SK-N-SH treated with all-trans-retinoic acid at 6 μM for 48 hours (cell line): ENCODE measurements at regions not wholly inside any gene's neighbourhood (a gene's known extent, or its start where the extent isn't known, plus 50 kb on each side); places are given as distances from the start of the nearest gene placed in this dataset.

Experiments used
- ATAC-seq: fragments of 200-7000 bp; cut with Tn5 transposase; 3 replicates; pipeline ENCODE4 v1.9.1; 2020; ENCODE audit warnings: mild to moderate bottlenecking, moderate library complexity
- ARNTL ChIP-seq: fragments of 450-650 bp; formaldehyde crosslinking; IDR thresholded peaks from 2 replicates; pipeline ENCODE4 v1.5.0; 2020; ENCODE audit warnings: low read depth, mild to moderate bottlenecking, moderate library complexity, borderline replicate concordance
- BACH2 ChIP-seq: fragments of 250-450 bp; sonication (Bioruptor Pico); IDR thresholded peaks from 2 replicates; pipeline ENCODE4 v1.9.0; 2021; ENCODE audit warnings: mild to moderate bottlenecking, borderline replicate concordance
- CSDC2 ChIP-seq: fragments of 250-450 bp; sonication (Bioruptor Pico); IDR thresholded peaks from 2 replicates; pipeline ENCODE4 v1.5.0; 2020; ENCODE audit warnings: mild to moderate bottlenecking, moderate library complexity
- ESRRG ChIP-seq: fragments of 250-450 bp; sonication (Bioruptor Pico); IDR thresholded peaks from 2 replicates; pipeline ENCODE4 v1.6.1; 2021; ENCODE audit warnings: mild to moderate bottlenecking
- GLIS3 ChIP-seq: fragments of 250-450 bp; sonication (Bioruptor Pico); IDR thresholded peaks from 2 replicates; pipeline ENCODE4 v1.5.0; 2020; ENCODE audit warnings: mild to moderate bottlenecking, moderate library complexity
- ISL1 ChIP-seq: fragments of 250-450 bp; sonication (Bioruptor Pico); IDR thresholded peaks from 2 replicates; pipeline ENCODE4 v2.1.2; 2022; ENCODE audit warnings: mild to moderate bottlenecking, moderate library complexity
- OSR1 ChIP-seq: fragments of 250-450 bp; sonication (Bioruptor Pico); IDR thresholded peaks from 2 replicates; pipeline ENCODE4 v1.8.0; 2022; ENCODE audit warnings: moderate library complexity, mild to moderate bottlenecking, inconsistent platforms
- RARB ChIP-seq: fragments of 250-450 bp; sonication (Bioruptor Pico); IDR thresholded peaks from 2 replicates; pipeline ENCODE4 v1.8.0; 2021; ENCODE audit warnings: mild to moderate bottlenecking, moderate library complexity
- SNAI2 ChIP-seq: fragments of 250-450 bp; sonication (Bioruptor Pico); IDR thresholded peaks from 2 replicates; pipeline ENCODE4 v1.5.0; 2020; ENCODE audit warnings: mild to moderate bottlenecking, moderate library complexity
- TCF4 ChIP-seq: fragments of 250-450 bp; sonication (Bioruptor Pico); IDR thresholded peaks from 2 replicates; pipeline ENCODE4 v1.8.0; 2021; ENCODE audit warnings: mild to moderate bottlenecking, moderate library complexity, borderline replicate concordance
- TOX ChIP-seq: fragments of 250-450 bp; sonication (Bioruptor Pico); IDR thresholded peaks from 2 replicates; pipeline ENCODE4 v1.8.0; 2021; ENCODE audit warnings: mild to moderate bottlenecking, moderate library complexity, borderline replicate concordance
- TSHZ2 ChIP-seq: fragments of 250-450 bp; sonication (Bioruptor Pico); IDR thresholded peaks from 2 replicates; pipeline ENCODE4 v1.5.0; 2020; ENCODE audit warnings: mild to moderate bottlenecking, moderate library complexity
- ZC3H10 ChIP-seq: fragments of 250-450 bp; sonication (Bioruptor Pico); IDR thresholded peaks from 2 replicates; pipeline ENCODE4 v1.5.1; 2021; ENCODE audit warnings: mild to moderate bottlenecking, moderate library complexity
- ZFP3 ChIP-seq: fragments of 250-450 bp; sonication (Bioruptor Pico); IDR thresholded peaks from 2 replicates; pipeline ENCODE4 v1.5.0; 2020; ENCODE audit warnings: mild to moderate bottlenecking, moderate library complexity
- ZFP30 ChIP-seq: fragments of 450-650 bp; formaldehyde crosslinking; IDR thresholded peaks from 2 replicates; pipeline ENCODE4 v1.5.0; 2022; ENCODE audit warnings: mild to moderate bottlenecking, moderate library complexity
- ZNF565 ChIP-seq: fragments of 450-650 bp; formaldehyde crosslinking; conservative IDR thresholded peaks from 2 replicates; pipeline ENCODE4 v1.5.0; 2020; ENCODE audit warnings: low read depth, mild to moderate bottlenecking, moderate library complexity
- ZNF70 ChIP-seq: fragments of 450-650 bp; formaldehyde crosslinking; IDR thresholded peaks from 2 replicates; pipeline ENCODE4 v1.5.0; 2020; ENCODE audit warnings: mild to moderate bottlenecking, moderate library complexity
- ZNF8 ChIP-seq: fragments of 450-650 bp; formaldehyde crosslinking; IDR thresholded peaks from 2 replicates; pipeline ENCODE4 v1.5.0; 2020; ENCODE audit warnings: mild to moderate bottlenecking, moderate library complexity
- TF ChIP-seq, protein P1 (sequence below): fragments of 250-450 bp; sonication (Bioruptor Pico); IDR thresholded peaks from 2 replicates; pipeline ENCODE4 v1.5.1; 2020; ENCODE audit warnings: low read depth, mild to moderate bottlenecking, moderate library complexity
- TF ChIP-seq, protein P2 (sequence below): fragments of 250-450 bp; sonication (Bioruptor Pico); IDR thresholded peaks from 2 replicates; pipeline ENCODE4 v1.8.0; 2021; ENCODE audit warnings: low read depth, mild to moderate bottlenecking, moderate library complexity, borderline replicate concordance

DNA sequence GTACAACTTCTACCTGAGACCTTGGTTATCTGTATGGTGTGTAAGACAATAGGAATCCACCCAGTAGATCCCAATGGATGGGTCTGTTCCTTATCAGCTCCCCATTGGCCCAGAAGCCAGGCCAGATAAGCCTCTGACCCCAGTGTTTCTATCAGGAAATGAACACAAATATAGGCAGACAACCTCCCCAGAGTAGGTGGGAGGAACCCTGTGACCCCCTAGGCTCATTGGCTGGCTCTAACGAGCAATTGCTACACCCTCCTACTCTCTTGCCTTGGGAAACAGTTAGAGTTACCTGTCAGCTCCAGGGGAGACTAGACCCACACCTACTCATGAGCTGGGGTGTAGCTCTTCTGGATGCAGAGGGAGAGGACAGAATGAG, 299.9 kb downstream of the UACA start:
- ATAC-seq = no peak
- TF ChIP-seq TSHZ2 (CRISPR knock-in tag) (no peak), ESRRG (CRISPR knock-in tag) (no peak), SNAI2 (CRISPR knock-in tag) (no peak), ZFP30 (CRISPR knock-in tag) (no peak), BACH2 (no peak), ZFP3 (no peak), ARNTL (CRISPR knock-in tag) (no peak), TCF4 (CRISPR knock-in tag) (no peak), ISL1 (CRISPR knock-in tag) (no peak), OSR1 (CRISPR knock-in tag) (no peak), ZC3H10 (no peak), GLIS3 (no peak), ZNF565 (CRISPR knock-in tag) (no peak)
- TF ChIP-seq, protein P1, sequence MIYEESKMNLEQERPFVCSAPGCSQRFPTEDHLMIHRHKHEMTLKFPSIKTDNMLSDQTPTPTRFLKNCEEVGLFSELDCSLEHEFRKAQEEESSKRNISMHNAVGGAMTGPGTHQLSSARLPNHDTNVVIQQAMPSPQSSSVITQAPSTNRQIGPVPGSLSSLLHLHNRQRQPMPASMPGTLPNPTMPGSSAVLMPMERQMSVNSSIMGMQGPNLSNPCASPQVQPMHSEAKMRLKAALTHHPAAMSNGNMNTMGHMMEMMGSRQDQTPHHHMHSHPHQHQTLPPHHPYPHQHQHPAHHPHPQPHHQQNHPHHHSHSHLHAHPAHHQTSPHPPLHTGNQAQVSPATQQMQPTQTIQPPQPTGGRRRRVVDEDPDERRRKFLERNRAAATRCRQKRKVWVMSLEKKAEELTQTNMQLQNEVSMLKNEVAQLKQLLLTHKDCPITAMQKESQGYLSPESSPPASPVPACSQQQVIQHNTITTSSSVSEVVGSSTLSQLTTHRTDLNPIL (CRISPR knock-in tag) = no peak
- TF ChIP-seq, protein P2, sequence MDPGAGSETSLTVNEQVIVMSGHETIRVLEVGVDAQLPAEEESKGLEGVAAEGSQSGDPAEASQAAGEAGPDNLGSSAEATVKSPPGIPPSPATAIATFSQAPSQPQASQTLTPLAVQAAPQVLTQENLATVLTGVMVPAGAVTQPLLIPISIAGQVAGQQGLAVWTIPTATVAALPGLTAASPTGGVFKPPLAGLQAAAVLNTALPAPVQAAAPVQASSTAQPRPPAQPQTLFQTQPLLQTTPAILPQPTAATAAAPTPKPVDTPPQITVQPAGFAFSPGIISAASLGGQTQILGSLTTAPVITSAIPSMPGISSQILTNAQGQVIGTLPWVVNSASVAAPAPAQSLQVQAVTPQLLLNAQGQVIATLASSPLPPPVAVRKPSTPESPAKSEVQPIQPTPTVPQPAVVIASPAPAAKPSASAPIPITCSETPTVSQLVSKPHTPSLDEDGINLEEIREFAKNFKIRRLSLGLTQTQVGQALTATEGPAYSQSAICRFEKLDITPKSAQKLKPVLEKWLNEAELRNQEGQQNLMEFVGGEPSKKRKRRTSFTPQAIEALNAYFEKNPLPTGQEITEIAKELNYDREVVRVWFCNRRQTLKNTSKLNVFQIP = no peak

DNA sequence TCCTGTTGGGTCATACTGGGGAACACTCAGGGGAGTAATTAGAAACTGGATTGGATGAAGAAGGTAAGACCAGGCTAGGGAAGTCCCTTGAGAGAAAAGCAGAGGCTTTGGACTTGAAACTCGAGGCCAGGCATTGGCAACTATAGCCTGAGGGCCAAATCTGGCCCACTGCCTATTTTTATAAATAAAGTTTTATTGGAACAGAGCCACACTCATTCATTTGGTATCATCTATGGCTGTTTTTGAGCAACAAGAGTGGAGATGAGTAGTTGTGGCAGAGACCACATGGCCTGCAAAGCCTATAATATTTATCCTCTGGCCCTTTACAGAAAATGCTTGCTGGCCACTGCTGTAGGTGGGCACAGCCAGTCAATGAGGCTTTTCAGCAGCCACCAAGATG, 301.4 kb downstream of the UACA start:
- ATAC-seq = no peak
- TF ChIP-seq TCF4 (CRISPR knock-in tag) = no peak
- no peak for TF ChIP-seq TSHZ2 (CRISPR knock-in tag)
- TF ChIP-seq, all 23 proteins: peak for 0

DNA sequence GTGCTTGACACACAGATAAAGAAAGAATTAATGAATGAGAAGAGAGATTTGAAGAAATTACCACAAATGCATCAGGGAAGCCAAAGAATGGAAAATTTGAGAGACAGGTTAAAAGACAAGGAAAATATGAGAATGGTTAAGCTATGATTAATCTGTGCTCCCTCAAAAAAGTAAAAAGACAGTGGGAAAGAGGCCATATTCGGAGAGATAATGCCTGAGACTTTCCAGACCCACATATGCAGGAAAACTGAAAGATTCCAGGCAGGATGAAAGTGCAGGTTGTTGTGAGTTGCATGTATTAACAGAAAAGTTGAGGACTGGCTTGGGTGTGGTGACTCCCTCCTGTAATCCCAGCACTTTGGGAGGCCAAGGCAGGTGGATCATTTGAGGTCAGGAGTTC, 302.3 kb downstream of the UACA start:
- no peak for ATAC-seq
- TF ChIP-seq ISL1 (CRISPR knock-in tag) (peak; percentile 80), ZNF70 (CRISPR knock-in tag) (no peak), TSHZ2 (CRISPR knock-in tag) (peak; percentile 74), ARNTL (CRISPR knock-in tag) (no peak)

DNA sequence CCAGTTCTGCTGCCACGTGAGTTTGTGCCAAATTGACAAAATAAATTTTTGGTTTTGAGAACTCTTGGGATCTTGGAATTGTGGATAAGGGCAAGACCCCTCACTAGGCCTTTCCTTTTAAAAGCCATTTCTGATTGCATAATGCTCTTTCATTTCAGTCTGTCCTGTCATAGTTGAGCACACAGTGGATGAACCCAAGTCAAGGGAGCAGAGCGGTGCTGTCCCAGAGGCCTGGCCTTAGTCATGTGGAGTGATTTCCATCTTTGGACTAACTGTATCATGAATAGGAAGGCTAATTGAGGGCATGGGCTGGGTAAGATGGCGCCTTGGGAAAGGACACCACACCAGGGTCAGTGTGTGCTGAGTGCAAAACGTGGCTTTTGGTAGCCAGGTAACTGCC, 304.0 kb downstream of the UACA start:
- ATAC-seq = no peak
- TF ChIP-seq ZNF565 (CRISPR knock-in tag) (no peak), ARNTL (CRISPR knock-in tag) (no peak), CSDC2 (CRISPR knock-in tag) (no peak), GLIS3 (no peak), ZNF8 (CRISPR knock-in tag) (no peak), ZNF70 (CRISPR knock-in tag) (no peak), RARB (CRISPR knock-in tag) (no peak), SNAI2 (CRISPR knock-in tag) (no peak), TOX (CRISPR knock-in tag) (no peak), ZFP3 (no peak), ZFP30 (CRISPR knock-in tag) (no peak), ESRRG (CRISPR knock-in tag) (no peak), OSR1 (CRISPR knock-in tag) (no peak), ISL1 (CRISPR knock-in tag) (no peak), TCF4 (CRISPR knock-in tag) (no peak)
- TF ChIP-seq, protein P2 = no peak
